T-cell (primary cell): ENCODE measurements at regions not wholly inside any gene's neighbourhood (a gene's known extent, or its start where the extent isn't known, plus 50 kb on each side); places are given as distances from the start of the nearest gene placed in this dataset.
"Not testable (repeated sequence)": the region's sequence is repeated elsewhere in the genome, so short reads cannot be mapped to it uniquely, and the experiment has no call there.

Experiments used
- ATAC-seq, 4 experiments: fragments of 200-7000 bp in 3 of 4; fragments of 150-1000 bp in 1 of 4; cut with Tn5 transposase; replicated peaks in 1 of 4; 1 replicate in 3 of 4; 2 replicates in 1 of 4; pipeline ENCODE4 v1.10.0; 2021; ENCODE audit warnings: moderate library complexity in 3 of 4, mild to moderate bottlenecking in 2 of 4, moderate number of reproducible peaks in 1 of 4
- CTCF ChIA-PET, 2 donors: fragments of 300-600 bp; sonication (Branson Sonifier 250); formaldehyde crosslinking; loops; one replicate each; lab custom pipeline; 2022; ENCODE audit warnings: antibody characterized with exemption in 2 of 2; lab: Charles Lee
- POLR2A ChIA-PET, 2 donors: fragments of 300-600 bp; sonication (Branson Sonifier 250); formaldehyde crosslinking; loops; one replicate each; lab custom pipeline; 2022; ENCODE audit warnings: antibody characterized with exemption in 2 of 2; lab: Charles Lee
- DNase-seq, 35 experiments: peaks; one replicate each; pipeline versions ENCODE4 v3.0.0 to v3.0.0-alpha.2; 2013 to 2023
- H3K27ac ChIP-seq: one replicate; pipeline ENCODE4 v1.5.1; 2013; ENCODE audit warnings: low read length
- H3K27me3 ChIP-seq, 2 experiments: replicated peaks in 1 of 2; 1 replicate in 1 of 2; 2 replicates in 1 of 2; pipeline versions ENCODE4 v1.6.1 to v1.7.0; 2013; ENCODE audit warnings: low read length in 1 of 2, mixed read lengths in 1 of 2; ENCODE audit not compliant: control insufficient read depth in 2 of 2, insufficient read depth in 2 of 2; ENCODE audit errors: extremely low read depth in 1 of 2
- H3K36me3 ChIP-seq, 2 donors: 1 replicate in 1 of 2; 2 replicates in 1 of 2; pipeline versions ENCODE4 v1.6.1 to v1.7.0; 2013; ENCODE audit warnings: low read length in 1 of 2; ENCODE audit not compliant: control insufficient read depth in 2 of 2, insufficient read depth in 1 of 2; ENCODE audit errors: extremely low read depth in 1 of 2
- H3K4me1 ChIP-seq, 2 experiments: 1 replicate in 1 of 2; 2 replicates in 1 of 2; pipeline versions ENCODE4 v1.6.1 to v1.7.0; 2013; ENCODE audit warnings: low read length in 2 of 2, mixed read lengths in 1 of 2; ENCODE audit not compliant: insufficient read depth in 2 of 2, control insufficient read depth in 1 of 2; ENCODE audit errors: extremely low read depth in 1 of 2
- H3K4me3 ChIP-seq, 2 donors: 1 replicate in 1 of 2; 2 replicates in 1 of 2; pipeline versions ENCODE4 v1.5.1 to v1.7.0; 2013; ENCODE audit warnings: mild to moderate bottlenecking in 2 of 2, low read length in 1 of 2, moderate library complexity in 1 of 2; ENCODE audit not compliant: control insufficient read depth in 1 of 2; ENCODE audit errors: extremely low read depth in 1 of 2
- H3K9me3 ChIP-seq: 2 replicates; pipeline ENCODE4 v1.7.0; 2013
- H3K27ac Mint-ChIP-seq, 2 donors: one replicate each; pipeline ENCODE4 v1.8.0; 2020 to 2021; ENCODE audit warnings: mild to moderate bottlenecking in 2 of 2, mixed read lengths in 2 of 2
- H3K27me3 Mint-ChIP-seq, 2 donors: one replicate each; pipeline ENCODE4 v1.8.0; 2021 to 2022; ENCODE audit warnings: mixed read lengths in 2 of 2
- H3K36me3 Mint-ChIP-seq: one replicate; pipeline ENCODE4 v1.8.0; 2021; ENCODE audit warnings: mixed read lengths
- H3K4me1 Mint-ChIP-seq, 3 donors: one replicate each; pipeline ENCODE4 v1.8.0; 2020 to 2022; ENCODE audit warnings: mixed read lengths in 3 of 3, mild to moderate bottlenecking in 1 of 3
- H3K4me3 Mint-ChIP-seq, 3 donors: one replicate each; pipeline ENCODE4 v1.8.0; 2020 to 2022; ENCODE audit warnings: mild to moderate bottlenecking in 3 of 3, mixed read lengths in 3 of 3, moderate library complexity in 3 of 3
- H3K9me3 Mint-ChIP-seq, 3 donors: one replicate each; pipeline ENCODE4 v1.8.0; 2020 to 2022; ENCODE audit warnings: mixed read lengths in 3 of 3
- WGBS: methylation state at CpG from one replicate; pipeline ENCODE4 v1.1.5; 2013; ENCODE audit warnings: missing lambda C conversion rate; ENCODE audit not compliant: insufficient coverage; 5-methylcytosine and 5-hydroxymethylcytosine counted together

DNA sequence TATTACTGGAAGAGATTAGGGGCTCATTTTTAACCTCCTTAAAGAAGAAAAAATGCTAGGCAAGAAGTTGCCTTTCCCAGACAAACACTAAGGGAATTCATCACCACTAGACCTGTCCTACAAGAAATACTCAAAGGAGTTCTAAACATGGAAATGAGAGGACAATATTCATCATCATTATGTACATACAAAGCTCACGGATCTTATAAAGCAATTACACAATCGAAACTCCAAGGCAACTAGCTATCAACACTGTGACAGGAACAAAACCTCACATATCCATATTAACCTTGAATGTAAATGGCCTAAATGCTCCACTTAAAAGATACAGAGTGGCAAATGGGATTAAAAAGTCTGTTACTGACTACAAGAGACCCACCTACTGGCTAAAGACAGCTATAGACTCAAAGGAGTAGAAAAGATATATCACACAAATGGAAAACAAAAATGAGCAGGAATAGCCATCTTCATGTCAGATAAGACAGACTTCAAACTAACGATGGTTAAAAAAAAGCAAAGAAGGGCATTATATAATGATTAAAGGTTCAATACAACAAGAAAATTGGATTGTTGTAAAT, 246.6 kb downstream of the ADRA2A start:
- Histone ChIP-seq H3K27me3 (peaks cover 0 to 3% of the 10 kb centered on the region in 2 experiments), H3K9me3 (no peaks in the 10 kb centered on the region), H3K36me3 (no peaks in the 10 kb centered on the region), H3K4me3 (no peak overlapping the region), H3K4me1 (no peaks in the 10 kb centered on the region), H3K27ac (no peak overlapping the region)
- ATAC-seq (no peak), DNase-seq (no peak)
- ChIA-PET POLR2A (no interaction called here), CTCF (interaction anchor here in 1 of 2 donors (0.7 kb wide), 1 partner anchor 16 kb away, joined by 3 read pairs; no protein-coding TSS in a partner anchor)
- Mint-ChIP-seq H3K4me3 (no peak overlapping the region), H3K27me3 (peaks cover 19 to 24% of the 10 kb centered on the region in 2 donors), H3K9me3 (no peaks in the 10 kb centered on the region), H3K4me1 (no peaks in the 10 kb centered on the region), H3K36me3 (no peaks in the 10 kb centered on the region), H3K27ac (no peak overlapping the region)
- no CpG with 5 or more reads among the region's 3 CpGs for WGBS

DNA sequence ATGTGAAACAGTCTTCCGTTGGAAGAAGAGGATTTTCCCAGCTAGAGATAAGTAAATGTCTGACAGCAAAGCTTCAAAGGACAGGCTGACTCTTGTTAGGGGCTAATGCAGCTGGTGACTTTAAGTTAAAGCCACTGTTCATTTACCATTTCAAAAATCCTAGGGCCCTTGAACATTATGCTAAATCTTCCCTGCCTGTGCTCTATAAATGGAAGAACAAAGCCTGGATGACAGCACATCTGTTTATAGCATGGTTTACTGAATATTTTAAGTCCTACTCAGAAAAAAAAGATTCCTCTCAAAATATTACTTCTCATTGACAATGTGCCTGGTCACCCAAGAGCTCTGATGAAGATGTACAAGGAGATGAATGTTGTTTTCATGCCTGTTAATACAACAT, 255.3 kb downstream of the ADRA2A start:
- DNase-seq, ATAC-seq, H3K9me3 ChIP-seq, H3K4me1 ChIP-seq, H3K36me3 ChIP-seq, CTCF ChIA-PET, H3K4me1 Mint-ChIP-seq, H3K27ac ChIP-seq, H3K27me3 Mint-ChIP-seq, H3K27ac Mint-ChIP-seq, POLR2A ChIA-PET, H3K4me3 Mint-ChIP-seq, H3K36me3 Mint-ChIP-seq, H3K4me3 ChIP-seq, H3K9me3 Mint-ChIP-seq, H3K27me3 ChIP-seq: not testable (repeated sequence)
- WGBS: 100% methylated on average over 1 of the region's 1 CpG

DNA sequence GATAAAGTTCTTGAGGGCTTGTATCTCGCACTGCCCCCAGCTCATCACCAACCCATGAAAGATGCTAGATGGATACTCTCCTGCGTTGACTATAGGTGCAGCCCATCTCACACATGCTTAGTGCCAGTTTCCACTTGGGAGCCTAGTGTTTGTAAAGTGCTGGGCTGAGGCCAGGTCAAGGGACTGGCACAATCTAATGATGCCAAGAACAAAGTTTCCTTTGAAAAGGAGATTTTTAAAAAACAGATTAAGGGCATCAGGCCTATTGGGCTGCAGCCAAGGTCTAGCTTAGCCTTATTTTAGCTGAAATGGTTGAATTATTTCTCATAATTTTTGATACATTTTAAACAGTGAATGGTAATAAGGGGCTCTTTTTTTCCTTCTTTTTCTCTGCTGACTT, 259.0 kb downstream of the ADRA2A start:
- DNase-seq (no peak), ATAC-seq (no peak)
- H3K4me1 ChIP-seq: no peaks in the 10 kb centered on the region
- 100% methylated on average over 1 of the region's 2 CpGs for WGBS
- ChIA-PET POLR2A (no interaction called here), CTCF (no interaction called here)
- no peak overlapping the region for H3K4me3 Mint-ChIP-seq
- no peaks in the 10 kb centered on the region for H3K36me3 ChIP-seq
- H3K27ac ChIP-seq: no peak overlapping the region
- H3K27me3 Mint-ChIP-seq: peaks cover 8 to 14% of the 10 kb centered on the region in 2 donors
- H3K9me3 Mint-ChIP-seq: peaks cover 6 to 12% (median 10%) of the 10 kb centered on the region in 3 donors
- no peaks in the 10 kb centered on the region for H3K27me3 ChIP-seq
- H3K36me3 Mint-ChIP-seq: no peaks in the 10 kb centered on the region
- H3K27ac Mint-ChIP-seq: no peak overlapping the region
- H3K4me3 ChIP-seq: no peak overlapping the region
- H3K4me1 Mint-ChIP-seq: no peaks in the 10 kb centered on the region
- no peaks in the 10 kb centered on the region for H3K9me3 ChIP-seq

DNA sequence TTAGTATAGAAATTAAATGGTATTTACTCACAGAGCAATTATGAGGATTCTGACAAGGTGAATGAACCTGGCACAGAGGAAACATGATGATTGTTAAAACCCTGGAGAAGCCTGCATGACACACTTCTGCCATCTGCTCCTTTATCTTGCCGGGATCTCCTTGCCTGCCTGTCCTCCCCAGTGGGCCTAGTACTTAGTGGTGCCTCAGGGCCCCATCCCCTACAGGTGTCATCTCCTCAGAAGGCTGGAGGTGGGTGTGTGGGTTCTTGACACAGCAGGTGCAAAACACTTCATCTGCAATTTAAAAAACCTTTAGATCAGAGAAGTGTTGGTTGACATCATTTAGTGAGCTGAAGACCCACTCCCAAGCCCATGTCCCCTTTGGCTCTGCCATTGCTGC, 261.2 kb downstream of the ADRA2A start:
- DNase-seq: no peak
- no peaks in the 10 kb centered on the region for H3K4me1 ChIP-seq
- Mint-ChIP-seq H3K27me3 (peaks cover 8 to 14% of the 10 kb centered on the region in 2 donors), H3K9me3 (peaks cover 9 to 25% (median 24%) of the 10 kb centered on the region in 3 donors), H3K27ac (no peak overlapping the region), H3K4me3 (no peak overlapping the region), H3K36me3 (no peaks in the 10 kb centered on the region), H3K4me1 (no peaks in the 10 kb centered on the region)
- H3K27me3 ChIP-seq: no peaks in the 10 kb centered on the region
- no peak overlapping the region for H3K4me3 ChIP-seq
- ATAC-seq: no peak
- no peaks in the 10 kb centered on the region for H3K36me3 ChIP-seq
- H3K27ac ChIP-seq: no peak overlapping the region
- ChIA-PET CTCF (no interaction called here), POLR2A (no interaction called here)
- WGBS: no CpG with 5 or more reads among the region's 1 CpG
- peaks cover 2% of the 10 kb centered on the region for H3K9me3 ChIP-seq

DNA sequence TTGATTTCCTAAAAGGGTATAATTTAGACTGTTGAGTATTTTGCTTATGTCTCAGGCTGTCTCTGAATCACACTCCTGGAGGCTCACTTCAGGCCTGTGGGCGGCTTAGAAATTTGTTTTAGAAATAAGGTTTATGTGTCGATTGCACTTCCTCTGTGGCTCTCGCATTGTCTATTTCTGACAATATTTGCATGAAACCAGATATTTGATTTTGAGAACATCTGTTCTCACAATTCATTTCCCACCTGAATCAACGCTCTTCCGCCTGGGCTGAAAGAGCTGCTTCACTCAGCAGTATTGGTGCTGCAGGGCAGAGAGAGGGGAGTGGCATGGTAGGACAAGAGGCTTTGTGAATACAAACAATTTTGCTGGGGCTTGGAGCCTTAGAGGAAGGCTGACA, 262.0 kb downstream of the ADRA2A start:
- ATAC-seq (no peak), DNase-seq (no peak)
- H3K9me3 Mint-ChIP-seq: peaks cover 9 to 25% (median 21%) of the 10 kb centered on the region in 3 donors
- H3K36me3 Mint-ChIP-seq: no peaks in the 10 kb centered on the region
- no peaks in the 10 kb centered on the region for H3K4me1 Mint-ChIP-seq
- Histone ChIP-seq H3K4me3 (no peak overlapping the region), H3K36me3 (no peaks in the 10 kb centered on the region), H3K27me3 (no peaks in the 10 kb centered on the region), H3K4me1 (no peaks in the 10 kb centered on the region), H3K27ac (no peak overlapping the region), H3K9me3 (peaks cover 2% of the 10 kb centered on the region)
- peaks cover 8 to 14% of the 10 kb centered on the region in 2 donors for H3K27me3 Mint-ChIP-seq
- CTCF ChIA-PET: no interaction called here
- no CpG with 5 or more reads among the region's 5 CpGs for WGBS
- H3K4me3 Mint-ChIP-seq: no peak overlapping the region
- POLR2A ChIA-PET: no interaction called here
- H3K27ac Mint-ChIP-seq: no peak overlapping the region

DNA sequence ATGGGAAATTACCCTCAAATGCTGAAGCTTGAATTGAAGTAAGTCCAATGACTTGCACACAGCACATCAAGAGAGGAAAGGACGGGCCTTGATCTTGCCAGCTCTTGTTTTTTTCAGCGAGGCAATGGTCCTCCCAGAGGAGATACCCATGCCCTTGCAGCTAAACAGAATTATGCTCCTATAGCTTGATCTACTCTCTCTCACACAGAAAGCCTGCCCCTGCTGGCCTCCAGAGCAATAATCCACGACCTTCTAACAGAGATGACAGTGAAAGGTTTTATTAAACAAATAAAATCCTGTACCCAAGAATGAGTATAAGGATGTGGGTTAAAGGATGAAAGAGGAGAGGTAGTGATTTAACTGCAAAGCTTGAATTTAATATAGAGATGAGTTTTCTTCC, 268.0 kb downstream of the ADRA2A start:
- no peaks in the 10 kb centered on the region for H3K4me1 ChIP-seq
- H3K27ac ChIP-seq: no peak overlapping the region
- H3K4me3 Mint-ChIP-seq: no peak overlapping the region
- no peaks in the 10 kb centered on the region for H3K36me3 ChIP-seq
- no peak for DNase-seq
- no peak overlapping the region for H3K27ac Mint-ChIP-seq
- no CpG with 5 or more reads among the region's 3 CpGs for WGBS
- peaks cover 9 to 25% (median 21%) of the 10 kb centered on the region in 3 donors for H3K9me3 Mint-ChIP-seq
- peaks cover 9 to 22% of the 10 kb centered on the region in 2 donors for H3K27me3 Mint-ChIP-seq
- POLR2A ChIA-PET: no interaction called here
- no peaks in the 10 kb centered on the region for H3K27me3 ChIP-seq
- H3K9me3 ChIP-seq: peaks cover 2% of the 10 kb centered on the region
- H3K4me1 Mint-ChIP-seq: no peaks in the 10 kb centered on the region
- CTCF ChIA-PET: interaction anchor here in 1 of 2 donors (0.7 kb wide), 1 partner anchor 78 kb away, joined by 3 read pairs; no protein-coding TSS in a partner anchor
- ATAC-seq: no peak
- H3K36me3 Mint-ChIP-seq: no peaks in the 10 kb centered on the region
- no peak overlapping the region for H3K4me3 ChIP-seq
